Brain pericyte (primary cell): ENCODE measurements at regions not wholly inside any gene's neighbourhood (a gene's known extent, or its start where the extent isn't known, plus 50 kb on each side); places are given as distances from the start of the nearest gene placed in this dataset.
"Not testable (repeated sequence)": the region's sequence is repeated elsewhere in the genome, so short reads cannot be mapped to it uniquely, and the experiment has no call there.

ENCODE experiments used
- DNase-seq: peaks from one replicate; pipeline ENCODE4 v3.0.0-alpha.2; 2012; ENCODE audit warnings: low read depth, low spot score

DNA sequence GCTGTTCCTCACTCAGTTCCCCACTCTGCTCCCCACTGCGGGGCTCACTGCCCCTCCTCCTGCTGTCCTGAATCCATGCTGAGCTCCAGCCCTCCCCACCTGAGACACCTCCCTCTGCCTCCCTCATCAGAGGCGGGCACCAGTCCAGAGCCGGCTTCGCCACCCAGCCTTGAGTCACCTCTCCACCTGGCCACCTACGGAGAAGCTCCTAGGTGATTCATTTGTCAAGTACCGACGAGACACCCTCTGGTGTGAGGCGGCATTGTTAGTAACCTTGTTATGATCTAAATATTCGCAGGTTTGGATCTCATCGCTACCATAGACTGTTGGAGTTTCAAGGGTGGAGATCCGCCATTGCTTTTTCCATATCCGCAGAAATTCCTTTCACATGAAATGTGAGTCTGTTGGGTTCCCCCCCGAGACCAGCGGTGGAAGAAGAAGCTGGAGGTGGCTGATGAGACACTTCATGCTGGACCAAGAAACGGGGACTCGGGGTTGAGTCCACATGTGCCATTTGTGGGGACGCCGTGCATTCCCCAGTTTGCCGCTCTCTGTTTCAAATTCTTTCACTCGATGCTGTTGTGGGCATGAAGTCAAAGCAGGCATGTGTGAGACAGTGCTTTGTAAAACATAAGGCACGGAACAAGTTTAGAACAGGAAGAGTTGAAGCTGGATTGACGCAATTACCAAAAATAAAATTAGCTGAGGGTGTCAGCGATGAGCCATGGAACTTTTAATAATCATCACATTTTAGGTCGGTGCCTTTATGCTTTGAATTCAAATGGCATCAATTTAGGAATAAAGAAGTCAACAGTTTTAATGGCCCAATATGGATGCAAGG, 259.8 kb upstream of the HDAC4 start:
- no peak for DNase-seq

DNA sequence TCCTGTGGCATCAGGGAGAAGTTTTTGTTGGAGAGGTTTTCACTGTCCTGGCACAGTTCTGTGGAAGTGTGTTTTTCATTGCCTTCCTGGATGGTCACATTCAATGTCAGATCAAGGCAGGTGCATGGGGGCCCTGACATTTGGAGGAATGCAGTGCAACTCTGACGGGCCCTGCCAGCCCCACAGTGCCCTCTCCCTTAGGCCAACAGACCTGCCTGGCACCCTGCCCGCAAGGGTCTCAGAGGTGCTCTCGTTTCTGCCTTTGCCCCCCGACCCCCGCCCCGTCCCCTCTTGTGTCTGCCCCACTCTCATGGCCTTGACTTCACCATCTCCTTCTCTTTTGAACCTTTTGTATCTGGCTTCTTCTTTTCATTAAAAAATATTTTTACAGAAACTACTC, 257.2 kb upstream of the HDAC4 start:
- DNase-seq: no peak

DNA sequence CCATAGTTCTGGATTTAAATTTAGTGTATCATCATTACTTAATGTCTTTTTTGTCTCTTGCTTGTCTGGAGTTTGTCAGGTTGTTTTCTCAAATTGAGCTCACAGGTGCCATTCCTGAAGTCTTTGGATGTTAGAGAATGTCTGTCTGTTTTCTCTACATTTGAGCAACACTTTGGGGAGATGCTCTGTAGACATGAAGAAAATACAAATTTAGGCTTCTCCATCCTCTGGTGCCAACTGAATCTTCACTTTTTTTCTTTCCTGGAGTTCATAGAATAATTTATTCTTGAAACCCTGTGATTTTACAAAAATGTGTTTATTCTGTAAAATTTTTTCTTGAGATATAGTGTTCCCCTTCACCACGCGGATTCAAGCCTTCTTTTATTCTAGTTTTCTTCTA, 256.4 kb upstream of the HDAC4 start:
- DNase-seq: no peak

DNA sequence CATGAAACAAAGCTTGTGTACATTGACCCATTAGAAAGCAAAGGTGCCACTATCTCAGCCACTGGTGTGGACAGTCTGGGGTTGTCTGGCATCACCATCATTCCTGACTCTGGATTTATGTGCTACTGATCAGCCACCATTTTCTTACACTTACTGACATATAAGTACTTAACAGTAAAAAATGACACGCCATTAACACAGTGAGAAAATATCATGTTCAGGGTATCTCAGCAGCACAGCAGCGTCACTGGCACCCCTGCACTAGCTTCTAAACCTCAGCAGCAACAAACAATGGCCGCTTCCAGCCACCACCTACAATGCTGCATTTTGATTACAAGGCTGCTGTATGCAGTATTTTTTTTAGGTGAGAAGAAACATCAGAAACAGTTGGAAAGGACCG, 253.4 kb upstream of the HDAC4 start:
- DNase-seq: no peak

DNA sequence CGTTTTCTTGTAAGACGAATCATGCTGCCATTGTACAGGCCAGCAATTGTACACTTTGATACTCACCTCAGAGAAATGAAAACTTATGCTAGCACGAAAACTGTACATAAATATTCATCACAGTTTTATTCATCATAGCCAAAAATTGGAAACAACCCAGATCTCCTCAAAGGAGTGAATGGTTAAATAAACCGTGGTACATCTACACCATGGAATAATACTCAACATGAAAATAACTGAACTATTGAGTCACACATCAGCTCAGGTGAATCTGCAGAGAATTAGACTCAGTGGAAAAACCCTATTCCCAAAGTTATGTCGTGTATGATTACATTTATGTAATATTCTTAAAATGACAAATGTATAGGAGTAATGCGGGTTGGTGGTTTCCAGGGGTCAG, 251.0 kb upstream of the HDAC4 start:
- DNase-seq: no peak

DNA sequence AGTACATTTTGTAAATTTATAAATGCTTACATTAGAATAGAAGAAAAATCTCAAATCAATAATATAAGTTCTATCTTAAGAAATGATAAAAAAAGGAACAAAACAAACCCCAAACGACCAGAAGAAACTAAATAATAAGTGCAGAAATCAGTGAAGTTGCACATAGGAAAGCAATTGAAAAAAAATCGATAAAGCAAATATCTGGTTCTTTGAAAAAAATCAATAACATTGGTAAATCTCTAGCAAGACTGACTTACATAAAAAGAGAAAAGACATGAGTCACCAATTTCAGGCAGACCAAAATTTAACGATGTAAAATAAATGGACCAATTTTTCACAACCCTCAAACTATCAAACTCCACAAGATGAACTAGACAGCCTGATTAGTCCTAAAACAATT, 249.9 kb upstream of the HDAC4 start:
- no peak for DNase-seq

DNA sequence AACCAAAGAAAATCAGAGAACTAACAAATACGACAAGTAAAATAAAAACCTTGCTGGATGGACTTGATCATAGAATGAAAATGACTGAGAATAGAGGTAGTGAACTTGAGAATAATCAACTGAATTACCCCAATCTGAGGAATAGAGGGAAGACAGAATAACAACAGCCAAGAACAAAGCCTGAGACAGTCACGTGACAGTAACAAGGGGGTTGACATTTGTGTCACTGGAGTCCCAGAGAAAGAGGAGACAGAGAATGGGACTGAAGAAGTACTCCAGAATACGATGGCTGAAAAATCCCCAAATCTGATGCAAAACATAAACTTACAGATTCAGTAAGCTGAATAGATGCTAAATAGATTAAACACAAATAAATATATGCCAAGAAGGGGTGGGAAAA, 248.5 kb upstream of the HDAC4 start:
- DNase-seq: no peak

DNA sequence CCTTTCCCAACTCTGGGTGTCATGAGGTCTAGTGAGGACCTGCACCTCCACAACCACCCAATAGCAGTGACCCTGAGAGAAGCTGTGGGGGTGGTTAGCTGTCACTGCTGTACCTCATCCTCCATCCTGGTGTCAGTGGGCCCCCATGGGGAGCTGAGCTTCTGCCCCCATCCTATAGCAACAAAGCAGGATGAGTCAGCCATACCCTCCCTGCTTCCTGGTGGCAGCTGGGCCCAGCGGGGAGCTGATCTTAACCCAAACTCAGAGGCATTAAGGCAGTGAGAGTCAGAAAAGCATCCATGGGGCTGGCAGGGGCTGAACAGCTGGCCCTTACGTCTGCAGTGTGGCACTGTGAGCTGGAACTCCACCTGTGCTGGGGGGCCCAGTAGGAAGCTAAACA, 247.8 kb upstream of the HDAC4 start:
- no peak for DNase-seq

DNA sequence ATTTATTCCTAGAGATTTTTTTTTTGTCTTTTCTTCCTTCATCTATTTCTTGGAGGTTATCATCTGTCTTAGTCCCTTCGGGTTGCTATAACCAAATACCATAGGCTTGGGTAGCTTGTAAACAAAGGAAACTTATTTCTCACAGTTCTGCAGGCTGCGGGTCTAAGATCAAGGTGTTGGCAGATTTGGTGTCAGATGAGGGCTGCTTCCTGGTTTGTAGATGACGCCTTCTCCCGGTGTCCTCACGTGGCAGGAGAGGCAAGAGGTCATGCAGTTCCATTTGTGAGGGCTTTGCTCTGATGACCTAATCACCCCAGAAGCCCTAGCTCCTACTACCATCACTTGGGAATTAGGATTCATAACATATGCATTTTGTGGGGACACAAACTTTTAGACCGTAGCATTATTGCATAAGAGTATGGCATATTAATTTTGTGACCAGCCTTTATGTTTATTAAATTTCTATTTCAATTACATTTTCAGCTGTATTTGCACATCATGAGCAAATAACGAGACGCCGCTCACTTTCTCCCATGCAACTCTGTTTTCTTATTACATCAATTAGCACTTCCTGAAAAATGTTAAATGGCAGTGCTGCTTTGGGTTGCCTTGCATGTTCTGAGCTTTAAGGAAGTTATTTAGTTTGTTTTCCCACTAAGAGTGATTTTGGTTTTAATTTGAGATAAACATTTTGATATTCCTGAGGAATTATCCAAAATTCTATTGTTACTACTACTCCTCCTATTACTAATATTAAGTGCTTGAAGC, 246.4 kb upstream of the HDAC4 start:
- no peak for DNase-seq

DNA sequence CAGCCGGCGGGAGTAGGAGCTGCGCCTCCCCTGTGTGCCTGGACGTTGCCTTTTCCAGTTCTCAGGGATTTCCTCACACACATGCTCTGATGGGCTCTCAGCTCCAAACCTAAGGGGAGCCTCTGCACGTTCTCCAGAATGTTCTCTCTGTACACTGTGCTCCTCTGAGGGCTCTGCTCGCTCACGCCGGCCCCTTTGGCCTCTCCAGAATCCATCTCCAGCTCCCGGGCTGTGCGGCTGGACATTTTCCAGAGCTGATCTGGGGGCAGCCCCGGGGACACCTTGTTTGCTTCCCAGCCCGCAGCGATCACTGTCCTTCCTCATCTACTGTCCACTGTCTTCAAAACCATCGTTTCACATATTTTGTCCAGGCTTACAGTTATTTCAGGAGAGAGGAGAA, 245.4 kb upstream of the HDAC4 start:
- no peak for DNase-seq

DNA sequence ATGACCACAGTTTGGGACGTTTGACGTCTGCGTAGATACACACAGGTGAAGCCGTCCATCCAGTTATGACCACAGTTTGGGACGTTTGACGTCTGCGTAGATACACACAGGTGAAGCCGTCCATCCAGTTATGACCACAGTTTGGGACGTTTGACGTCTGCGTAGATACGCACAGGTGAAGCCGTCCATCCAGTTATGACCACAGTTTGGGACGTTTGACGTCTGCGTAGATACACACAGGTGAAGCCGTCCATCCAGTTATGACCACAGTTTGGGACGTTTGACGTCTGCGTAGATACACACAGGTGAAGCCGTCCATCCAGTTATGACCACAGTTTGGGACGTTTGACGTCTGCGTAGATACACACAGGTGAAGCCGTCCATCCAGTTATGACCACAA, 243.8 kb upstream of the HDAC4 start:
- not testable (repeated sequence) for DNase-seq

DNA sequence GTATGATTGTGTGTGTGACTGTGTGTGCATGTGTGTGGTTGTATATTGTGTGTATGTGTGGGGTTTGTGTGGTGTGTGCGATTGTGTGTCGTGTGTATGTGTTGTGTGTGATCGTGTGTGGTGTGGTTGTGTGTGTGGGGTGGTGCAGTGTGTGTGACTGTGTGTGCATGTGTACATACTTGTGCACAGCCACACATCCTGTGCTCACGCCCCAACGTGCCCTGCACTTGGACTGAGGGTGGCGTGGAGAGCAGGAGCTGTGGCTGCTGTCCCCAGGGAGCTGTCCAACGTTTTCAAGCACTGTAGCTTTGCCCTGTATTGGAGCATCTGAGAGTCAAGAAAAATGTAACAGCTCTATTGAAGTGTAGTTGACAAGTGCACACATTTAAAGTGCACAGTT, 243.2 kb upstream of the HDAC4 start:
- no peak for DNase-seq

DNA sequence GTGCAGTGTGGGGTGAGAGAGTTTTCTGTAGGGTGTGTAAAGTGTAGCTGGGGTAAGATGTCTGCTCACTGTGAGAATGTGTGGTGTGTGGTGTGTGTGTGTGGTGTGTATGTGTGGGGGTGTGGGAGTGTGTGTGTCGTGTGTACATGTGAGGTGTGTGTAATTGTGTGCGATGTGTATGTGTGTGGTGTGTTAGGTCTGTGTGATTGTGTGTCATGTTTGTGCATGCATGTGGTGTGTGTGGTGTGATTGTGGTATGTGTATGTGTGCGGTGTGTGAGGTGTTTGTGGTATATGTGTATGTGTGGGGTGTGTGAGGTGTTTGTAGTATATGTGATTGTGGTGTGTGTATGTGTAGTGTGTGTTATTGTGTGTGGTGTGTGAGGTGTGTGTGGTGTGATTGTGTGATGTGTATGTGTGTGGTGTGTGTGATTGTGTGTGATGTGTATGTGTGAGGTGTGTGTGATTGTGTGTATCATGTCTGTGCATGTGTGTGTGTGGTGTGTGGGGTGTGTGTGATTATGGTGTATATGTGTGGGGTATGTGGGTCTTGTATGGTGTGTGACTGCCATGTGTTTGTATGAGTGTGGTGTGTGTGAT, 241.7 kb upstream of the HDAC4 start:
- DNase-seq: no peak

DNA sequence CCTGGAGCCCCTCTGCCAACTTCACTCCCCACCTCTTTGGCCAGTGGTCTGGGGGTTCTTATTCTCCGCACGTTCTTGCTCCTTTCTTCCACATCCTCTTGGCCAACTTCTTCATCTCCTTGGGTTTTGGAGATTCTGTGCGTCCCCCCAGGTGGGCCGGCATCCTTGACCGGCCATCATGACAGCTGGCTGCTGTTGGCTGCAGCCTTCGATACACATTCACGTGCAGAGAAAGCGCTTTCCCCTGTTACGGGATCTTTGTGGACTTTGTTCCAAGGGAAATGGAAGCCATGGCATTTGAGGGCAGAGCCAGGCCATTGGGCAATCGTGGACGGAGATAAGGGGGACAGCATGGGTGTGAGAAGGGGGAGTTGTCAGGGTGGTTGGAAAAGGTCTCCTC, 241.1 kb upstream of the HDAC4 start:
- DNase-seq: not testable (repeated sequence)

DNA sequence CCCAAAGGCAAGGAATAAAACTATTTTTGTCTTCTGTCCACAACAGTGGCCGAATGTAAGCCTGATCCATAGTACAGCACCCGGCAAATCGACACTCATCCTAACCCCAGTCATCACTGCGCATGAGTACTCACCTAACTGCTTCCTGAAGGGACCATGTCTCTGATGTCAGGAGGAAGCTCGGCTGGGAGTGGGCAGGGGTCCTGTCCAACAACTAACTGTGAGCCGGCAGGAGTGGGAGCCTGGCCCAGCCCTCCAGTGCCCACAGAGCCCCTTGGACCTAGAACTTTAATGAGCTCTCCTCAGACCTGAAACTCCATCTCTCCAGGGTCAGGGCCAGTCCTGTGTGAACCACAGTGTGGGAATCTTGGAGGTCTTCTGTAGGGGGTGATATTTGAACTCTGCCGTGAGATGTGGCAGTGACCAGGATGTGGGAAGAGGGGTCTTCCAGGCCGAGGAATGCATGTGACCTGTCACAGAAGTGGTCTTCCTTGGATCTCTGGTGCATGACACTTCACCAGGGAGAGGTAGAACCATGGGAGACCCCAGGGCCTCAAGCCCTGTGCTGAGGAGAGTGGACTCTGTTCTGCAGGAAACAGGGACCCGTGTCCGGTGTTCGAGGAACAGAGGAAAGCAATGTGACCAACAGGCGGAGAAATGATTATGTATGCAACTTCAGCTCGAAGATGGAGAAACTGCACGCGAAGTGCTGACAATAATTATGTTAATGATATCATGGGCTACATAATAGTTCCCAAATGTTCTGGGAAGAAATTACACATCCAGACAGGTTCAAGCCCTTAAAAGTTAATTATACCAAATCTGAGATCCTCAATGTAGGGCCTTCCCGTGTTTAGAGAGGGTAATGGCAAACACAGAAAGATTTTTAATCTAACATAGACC, 240.1 kb upstream of the HDAC4 start:
- no peak for DNase-seq

DNA sequence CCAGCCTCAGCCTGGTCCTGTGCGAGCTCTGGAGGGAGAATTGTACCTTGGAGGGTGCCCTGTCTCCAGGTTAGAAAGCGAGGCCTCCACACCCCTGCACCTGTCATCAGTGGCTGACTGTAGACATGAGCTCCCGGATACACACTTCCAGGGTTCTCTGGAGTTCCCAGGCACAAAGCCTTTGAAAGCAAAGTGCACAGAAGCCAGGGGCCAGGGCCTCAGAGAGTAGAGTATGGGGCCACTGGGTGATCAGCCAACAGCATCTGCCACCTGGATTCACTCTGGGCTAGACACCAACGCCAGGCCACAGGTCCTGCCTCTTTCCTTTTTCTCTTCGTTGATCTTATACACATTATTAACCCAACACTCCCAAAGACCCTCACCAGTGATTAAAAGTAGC, 239.4 kb upstream of the HDAC4 start:
- DNase-seq: no peak

DNA sequence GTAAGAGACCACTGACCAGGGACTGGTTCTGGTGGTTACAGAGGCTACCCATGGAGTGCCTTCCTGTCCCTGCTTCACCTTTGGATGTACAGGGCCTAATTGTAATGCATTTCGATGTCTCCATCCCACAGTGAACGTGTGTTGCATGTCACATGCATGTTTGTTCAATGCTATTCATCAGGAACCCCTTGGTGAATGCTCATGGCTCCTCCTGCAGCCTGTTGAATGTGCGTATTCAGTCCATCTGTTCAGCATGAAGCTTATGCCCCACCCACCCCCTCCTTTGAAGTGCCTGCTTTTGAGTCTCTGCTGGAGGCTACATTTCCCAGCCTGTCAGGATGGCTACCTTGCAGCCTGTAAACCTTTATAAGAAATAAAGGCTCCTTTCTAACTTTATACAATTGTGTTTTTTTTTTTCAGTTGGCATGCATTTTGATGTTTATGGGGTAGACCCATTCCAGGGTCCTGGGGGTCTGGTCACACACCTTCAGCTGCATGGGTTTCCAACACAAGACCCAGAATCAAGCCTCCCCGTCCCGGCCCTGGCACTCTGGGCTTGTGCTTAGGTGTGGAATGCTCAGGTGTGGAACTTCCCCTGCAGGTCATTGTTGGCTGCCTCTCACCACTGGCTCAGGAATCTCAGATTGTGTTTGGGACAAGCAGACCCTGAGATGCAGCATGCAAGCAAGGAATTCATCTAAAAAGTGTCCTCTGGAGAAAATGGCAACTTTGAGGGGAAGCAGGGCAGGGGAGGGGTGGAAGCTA, 238.8 kb upstream of the HDAC4 start:
- DNase-seq: no peak

DNA sequence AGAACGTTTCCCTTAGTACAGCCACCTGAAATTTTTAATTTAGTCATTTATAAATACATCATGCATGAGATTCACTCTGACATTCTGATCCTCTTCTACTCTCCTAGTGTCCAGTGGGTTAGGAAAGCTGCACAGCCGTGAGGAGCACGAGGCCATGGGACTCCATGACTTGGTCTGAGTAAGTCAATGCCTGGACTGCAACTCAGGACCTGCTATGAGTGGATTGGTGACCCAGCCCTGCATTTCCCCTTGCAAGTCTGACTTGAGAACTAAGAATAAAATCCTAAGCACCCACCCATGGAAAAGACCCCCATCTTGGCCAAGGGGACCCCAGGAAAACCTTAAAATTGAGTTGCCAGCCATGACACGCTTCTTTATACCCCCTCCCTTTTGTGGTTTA, 237.6 kb upstream of the HDAC4 start:
- no peak for DNase-seq

DNA sequence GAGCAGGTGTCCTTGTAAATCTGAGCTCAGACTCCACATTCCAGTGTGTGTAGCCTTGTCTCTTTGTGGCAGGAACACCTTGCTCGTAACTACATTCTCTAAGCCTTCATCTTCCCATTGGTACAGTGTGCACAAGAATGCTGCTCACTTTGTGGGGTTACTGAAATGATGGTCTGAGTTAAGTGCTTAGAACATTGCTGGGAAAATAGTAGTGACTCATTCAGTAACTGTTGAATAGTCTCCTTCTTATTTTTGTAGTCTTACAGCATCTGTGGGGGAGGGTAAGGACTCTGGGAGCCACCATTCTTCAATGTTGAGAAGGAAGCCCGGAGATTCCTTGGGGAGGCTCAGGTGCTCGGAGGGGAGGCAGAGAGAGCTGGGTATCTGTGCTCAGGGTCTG, 236.0 kb upstream of the HDAC4 start:
- no peak for DNase-seq

DNA sequence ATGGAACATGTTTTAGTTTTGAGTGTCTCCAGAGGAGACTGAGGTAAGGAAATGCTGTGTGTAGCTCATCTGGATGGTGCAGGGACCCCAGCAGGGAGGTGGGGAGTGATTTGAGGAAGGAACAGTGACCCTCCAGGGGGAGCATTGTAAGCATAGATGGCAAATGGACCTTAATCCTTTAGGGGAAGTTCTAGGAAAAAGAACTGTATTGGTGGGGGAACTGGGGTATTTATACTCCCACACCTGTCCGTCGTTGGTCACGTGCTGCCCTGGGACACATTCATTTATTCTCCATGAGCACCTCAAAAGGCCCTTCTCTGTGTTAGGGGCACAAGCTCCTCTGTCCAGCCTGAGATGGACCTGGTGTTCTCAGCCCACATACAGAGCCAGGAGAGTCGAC, 233.9 kb upstream of the HDAC4 start:
- DNase-seq: no peak
